D721Med (cell line): ENCODE measurements at regions not wholly inside any gene's neighbourhood (a gene's known extent, or its start where the extent isn't known, plus 50 kb on each side); places are given as distances from the start of the nearest gene placed in this dataset.

Experiments used
- DNase-seq: peaks from one replicate; pipeline ENCODE4 v3.0.0; 2011; ENCODE audit warnings: low spot score; ENCODE audit not compliant: insufficient read length
- FAIRE-seq: peaks from 2 replicates; lab custom pipeline; 2011; peaks lifted over from hg19 to GRCh38; lab: Jason Lieb, UNC
- CTCF ChIP-seq: IDR thresholded peaks from 2 replicates; pipeline ENCODE4 v1.5.1; 2012; ENCODE audit warnings: mild to moderate bottlenecking, control low read depth; ENCODE audit not compliant: insufficient read depth; ENCODE audit errors: missing control alignments

GRCh38 chr6:50301307-50301706 is 251.6 kb upstream of the DEFB112 start:
- no peak for TF ChIP-seq CTCF
- FAIRE-seq (no peak), DNase-seq (no peak)

- no peak for TF ChIP-seq CTCF
- DNase-seq (no peak), FAIRE-seq (no peak)
These were observed 255.9 kb upstream of the DEFB112 start for GRCh38 chr6:50305660-50306059.

- FAIRE-seq (no peak), DNase-seq (no peak)
These were observed 268.8 kb upstream of the DEFB112 start for GRCh38 chr6:50318536-50318935.

GRCh38 chr6:50330347-50330746 is 280.6 kb upstream of the DEFB112 start:
- DNase-seq, result no peak
- no peak for TF ChIP-seq CTCF
- no peak for FAIRE-seq

More at GRCh38 chr6:50318536-50318935, 268.8 kb upstream of the DEFB112 start:
- no peak for TF ChIP-seq CTCF

GRCh38 chr6:50330963-50331362 is 281.2 kb upstream of the DEFB112 start:
- FAIRE-seq, result no peak
- no peak for TF ChIP-seq CTCF
- DNase-seq, result no peak

- FAIRE-seq (no peak), DNase-seq (no peak)
- no peak for TF ChIP-seq CTCF
These were observed 284.0 kb upstream of the DEFB112 start for GRCh38 chr6:50333696-50334095.

GRCh38 chr6:50337532-50338122 is 287.9 kb upstream of the DEFB112 start:
- no peak for TF ChIP-seq CTCF
- FAIRE-seq (no peak), DNase-seq (no peak)
